ENCODE measurements at regions not wholly inside any gene's neighbourhood (a gene's known extent, or its start where the extent isn't known, plus 50 kb on each side); places are given as distances from the start of the nearest gene placed in this dataset.
"Not testable (repeated sequence)": the region's sequence is repeated elsewhere in the genome, so short reads cannot be mapped to it uniquely, and the experiment has no call there.

- TF ChIP-seq CTCF (IDR thresholded peaks at IDR 0.05; ENCODE audit: unreplicated experiment in 3 of 3) = no peak
- Mint-ChIP-seq H3K9me3 (peaks cover 13% of the 10 kb centered on the region), H3K27me3 (ENCODE audit: low read depth) (no peaks in the 10 kb centered on the region), H3K4me3 (no peak overlapping the region), H3K27ac (no peak overlapping the region), H3K4me1 (no peaks in the 10 kb centered on the region), H3K36me3 (ENCODE audit: low read depth) (no peaks in the 10 kb centered on the region)
Observed at GRCh38 chrX:147522981-147523380, 388.7 kb upstream of the FMR1 start.

- Mint-ChIP-seq H3K27ac (no peak overlapping the region), H3K4me3 (no peak overlapping the region), H3K9me3 (no peaks in the 10 kb centered on the region), H3K36me3 (ENCODE audit: low read depth) (no peaks in the 10 kb centered on the region), H3K27me3 (ENCODE audit: low read depth) (no peaks in the 10 kb centered on the region), H3K4me1 (no peaks in the 10 kb centered on the region)
- no peak for TF ChIP-seq CTCF (IDR thresholded peaks at IDR 0.05; ENCODE audit: unreplicated experiment in 3 of 3)
Observed at GRCh38 chrX:147533426-147533825, 378.3 kb upstream of the FMR1 start.

- Mint-ChIP-seq H3K36me3 (ENCODE audit: low read depth) (no peaks in the 10 kb centered on the region), H3K4me1 (no peaks in the 10 kb centered on the region), H3K27ac (peak overlapping the region in 2 of 3 experiments; percentile 18 to 49), H3K27me3 (ENCODE audit: low read depth) (no peaks in the 10 kb centered on the region), H3K4me3 (no peak overlapping the region), H3K9me3 (no peaks in the 10 kb centered on the region)
- TF ChIP-seq CTCF (IDR thresholded peaks at IDR 0.05; ENCODE audit: unreplicated experiment in 3 of 3) = no peak
Observed at GRCh38 chrX:147537172-147537571, 374.5 kb upstream of the FMR1 start.

GRCh38 chrX:147548023-147548422 is 363.7 kb upstream of the FMR1 start:
- H3K36me3 Mint-ChIP-seq (ENCODE audit: low read depth); H3K9me3 Mint-ChIP-seq; H3K4me3 Mint-ChIP-seq; H3K27me3 Mint-ChIP-seq (ENCODE audit: low read depth); H3K4me1 Mint-ChIP-seq; H3K27ac Mint-ChIP-seq: not testable (repeated sequence)

GRCh38 chrX:147550217-147550616 is 361.5 kb upstream of the FMR1 start:
- Mint-ChIP-seq H3K27me3 (ENCODE audit: low read depth) (no peaks in the 10 kb centered on the region), H3K36me3 (ENCODE audit: low read depth) (no peaks in the 10 kb centered on the region), H3K9me3 (no peaks in the 10 kb centered on the region), H3K4me1 (no peaks in the 10 kb centered on the region), H3K27ac (no peak overlapping the region), H3K4me3 (no peak overlapping the region)
- TF ChIP-seq CTCF (IDR thresholded peaks at IDR 0.05; ENCODE audit: unreplicated experiment in 3 of 3) = peak; percentile 34 to 53 (median 52)

GRCh38 chrX:147559191-147559590 is 352.5 kb upstream of the FMR1 start:
- no peaks in the 10 kb centered on the region for H3K9me3 Mint-ChIP-seq
- no peaks in the 10 kb centered on the region for H3K27me3 Mint-ChIP-seq (ENCODE audit: low read depth)
- no peaks in the 10 kb centered on the region for H3K4me1 Mint-ChIP-seq
- H3K27ac Mint-ChIP-seq = no peak overlapping the region
- H3K4me3 Mint-ChIP-seq = no peak overlapping the region
- H3K36me3 Mint-ChIP-seq (ENCODE audit: low read depth) = no peaks in the 10 kb centered on the region
- no peak for TF ChIP-seq CTCF (IDR thresholded peaks at IDR 0.05; ENCODE audit: unreplicated experiment in 3 of 3)
